ENCODE measurements at regions not wholly inside any gene's neighbourhood (a gene's known extent, or its start where the extent isn't known, plus 50 kb on each side); places are given as distances from the start of the nearest gene placed in this dataset.

DNA sequence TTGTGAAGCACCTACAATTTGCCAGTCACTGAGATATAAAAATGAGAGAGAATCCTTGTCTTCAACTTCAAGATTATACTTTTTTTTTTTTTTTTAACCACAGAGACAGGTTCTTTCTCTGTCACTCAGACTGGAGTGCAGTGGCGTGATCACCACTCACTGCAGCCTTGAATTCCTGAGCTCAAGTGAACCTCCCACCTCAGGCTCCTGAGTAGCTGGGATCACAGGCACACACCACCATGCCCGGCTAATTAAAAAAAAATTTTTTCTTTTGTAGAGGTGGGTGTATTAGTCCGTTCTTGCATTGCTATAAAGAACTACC lies 51.6 kb upstream of the PMEPA1 start:
- WGBS, 2 donors: 83 to 87% methylated on average over 3 of the region's 3 CpGs
- TF ChIP-seq POLR2A (IDR thresholded peaks at IDR 0.05) (no peak), CTCF (IDR thresholded peaks at IDR 0.05) (no peak)

DNA sequence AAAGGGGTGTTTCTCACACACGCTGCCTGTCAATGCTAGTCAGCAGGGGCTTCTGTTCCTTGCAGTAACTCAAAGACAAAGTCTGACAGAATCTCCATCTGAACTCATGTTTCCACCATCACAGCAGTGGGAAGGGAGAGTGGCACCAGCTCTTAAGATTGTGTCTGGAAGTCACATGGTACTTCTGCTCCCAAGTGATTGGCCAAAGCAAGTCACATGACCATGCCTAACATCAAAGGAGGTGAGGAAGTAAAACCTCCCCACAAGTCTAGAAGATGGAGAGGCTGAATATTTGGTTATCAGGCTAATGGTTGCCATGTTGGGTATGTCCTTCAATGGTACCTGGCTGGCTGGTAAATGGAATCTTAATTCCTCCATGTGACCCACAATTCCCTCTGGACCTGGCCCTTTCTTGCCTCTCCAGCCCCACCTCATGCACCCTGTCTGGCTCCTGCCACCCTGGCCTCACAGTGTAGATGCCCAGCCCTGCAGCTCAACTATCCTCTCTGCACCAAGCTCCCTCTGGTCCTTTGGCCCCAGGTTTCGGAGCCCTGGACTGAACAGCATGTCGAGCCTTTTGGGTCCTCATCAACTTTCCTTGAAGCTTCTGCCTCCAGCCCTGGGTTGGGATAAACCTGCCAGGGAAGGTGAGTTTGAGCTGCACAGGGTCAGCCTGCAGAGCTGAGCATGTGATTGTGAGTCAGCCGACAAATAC lies 51.0 kb upstream of the PMEPA1 start:
- H3K4me3 ChIP-seq: no peak overlapping the region
- H3K36me3 ChIP-seq: no peaks in the 10 kb centered on the region
- H3K9me3 ChIP-seq: no peaks in the 10 kb centered on the region
- no peak for DNase-seq
- no peak overlapping the region for H3K27ac ChIP-seq
- intact Hi-C loops (cut with DNase I): no loop called here
- no peak for TF ChIP-seq CTCF (IDR thresholded peaks at IDR 0.05)
- TF ChIP-seq POLR2A (IDR thresholded peaks at IDR 0.05): no peak
- H3K4me1 ChIP-seq: no peaks in the 10 kb centered on the region
- H3K27me3 ChIP-seq: peaks cover 0 to 18% (median 0%) of the 10 kb centered on the region in 4 donors
- 79 to 97% methylated on average over 4 of the region's 4 CpGs for WGBS, 2 donors

More for the DNA sequence above, 51.6 kb upstream of the PMEPA1 start:
- Histone ChIP-seq H3K4me3 (no peak overlapping the region), H3K27ac (no peak overlapping the region), H3K9me3 (no peaks in the 10 kb centered on the region), H3K4me1 (no peaks in the 10 kb centered on the region), H3K27me3 (peaks cover 0 to 15% (median 0%) of the 10 kb centered on the region in 4 donors), H3K36me3 (no peaks in the 10 kb centered on the region)
- no peak for DNase-seq
- intact Hi-C loops (cut with DNase I): no loop called here

GRCh38 chr20:57759724-57760123 lies 49.9 kb upstream of the PMEPA1 start:
- WGBS, 2 donors: 82% methylated on average over 4 of the region's 4 CpGs
- no peaks in the 10 kb centered on the region for H3K9me3 ChIP-seq
- TF ChIP-seq CTCF (IDR thresholded peaks at IDR 0.05): no peak
- TF ChIP-seq POLR2A (IDR thresholded peaks at IDR 0.05): no peak
- H3K27me3 ChIP-seq: peaks cover 0 to 18% (median 0%) of the 10 kb centered on the region in 4 donors
- no peak for DNase-seq
- no peaks in the 10 kb centered on the region for H3K4me1 ChIP-seq
- no peak overlapping the region for H3K4me3 ChIP-seq
- intact Hi-C loops (cut with DNase I): no loop called here
- no peak overlapping the region for H3K27ac ChIP-seq
- no peaks in the 10 kb centered on the region for H3K36me3 ChIP-seq

Small RNA genes in the stretch of these regions (small RNA-seq; reads per million reads assigned to genes)
- 0 to 0.30 (median 0.15) reads per million in 4 donors for gene MIR4532

All from esophagus squamous epithelium (tissue), 5 donors.